ENCODE measurements at regions not wholly inside any gene's neighbourhood (a gene's known extent, or its start where the extent isn't known, plus 50 kb on each side); places are given as distances from the start of the nearest gene placed in this dataset.

DNA sequence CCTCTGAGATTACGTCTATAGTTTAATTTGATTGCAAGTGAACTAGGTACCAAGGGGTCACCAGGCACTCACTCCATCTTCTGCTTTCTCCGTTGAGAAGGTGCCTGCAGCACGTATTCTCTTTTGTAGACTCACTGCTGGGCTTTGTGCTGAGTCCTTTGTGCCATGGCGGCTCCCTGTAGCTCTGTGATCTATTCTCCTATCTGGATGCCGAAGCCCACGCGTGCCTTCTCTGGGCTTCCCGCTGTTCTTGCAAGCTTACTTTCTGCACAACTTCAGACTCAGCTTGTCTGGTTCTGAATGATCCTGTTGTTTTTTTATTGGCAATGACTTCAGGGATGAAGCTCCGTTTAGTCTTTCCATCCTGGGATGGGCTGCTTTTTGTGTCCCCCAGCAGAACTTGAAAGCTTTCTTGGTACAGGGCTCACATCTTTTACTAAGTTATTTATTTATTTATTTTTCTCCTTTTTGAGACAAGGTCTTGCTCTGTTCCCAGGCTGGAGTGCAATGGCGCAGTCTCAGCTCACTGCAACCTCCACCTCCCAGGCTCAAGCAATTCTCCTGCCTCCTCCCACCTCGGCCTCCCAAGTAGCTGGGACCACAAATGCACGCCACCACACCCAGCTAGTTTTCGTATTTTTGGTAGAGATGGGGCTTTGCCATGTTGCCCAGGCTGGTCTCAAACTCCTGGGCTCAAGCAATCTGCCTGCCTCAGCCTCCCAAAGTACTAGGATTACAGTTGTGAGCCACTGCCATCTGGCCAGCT lies 100.9 kb upstream of the NKX1-1 start:
- no peak for DNase-seq

DNA sequence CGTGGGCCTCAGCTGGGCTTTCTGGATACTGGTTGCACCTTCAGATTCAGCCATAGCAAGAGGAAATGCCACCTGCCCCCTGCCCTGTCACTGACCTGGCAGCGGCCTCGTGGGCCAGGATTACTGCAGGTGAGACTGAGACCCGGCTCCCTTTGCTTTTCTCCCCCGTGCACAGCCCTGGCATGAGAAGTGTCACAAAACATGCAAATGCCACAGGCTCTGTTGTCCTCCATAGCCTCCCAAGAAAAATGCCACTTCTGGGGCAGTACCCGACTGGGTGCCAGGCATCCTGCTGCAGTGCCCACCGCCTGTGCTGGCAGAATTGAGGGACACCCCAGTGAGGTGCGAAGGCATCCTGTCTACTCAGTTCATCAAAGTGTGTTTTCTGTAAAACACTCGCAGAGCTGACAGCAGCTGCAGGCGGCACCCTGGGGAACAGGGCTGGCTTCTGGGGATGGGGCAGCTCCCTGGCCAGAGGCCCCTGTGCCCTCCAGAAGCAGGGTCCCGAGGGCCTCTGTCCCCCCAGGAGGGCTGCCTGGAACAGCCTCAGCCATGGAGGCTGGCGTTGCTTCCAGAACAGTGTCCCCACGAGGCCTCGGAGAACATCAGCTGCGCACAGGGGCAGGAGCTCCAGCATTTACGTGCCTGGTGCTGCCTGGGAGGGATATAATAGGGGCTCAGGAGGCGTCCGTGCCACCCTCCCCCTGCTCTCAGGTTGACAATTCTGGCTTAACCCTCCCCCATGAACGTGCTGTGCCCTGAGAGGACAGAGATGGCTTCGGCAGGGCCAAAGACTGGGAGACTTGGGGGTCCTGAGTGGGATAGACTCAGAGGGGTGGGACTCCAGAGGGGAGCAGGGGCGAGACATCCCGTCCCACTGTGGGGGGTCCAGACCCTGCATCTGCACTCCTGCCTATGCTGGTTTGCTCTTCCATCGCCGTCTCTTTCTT lies 99.5 kb upstream of the NKX1-1 start:
- DNase-seq = no peak

DNA sequence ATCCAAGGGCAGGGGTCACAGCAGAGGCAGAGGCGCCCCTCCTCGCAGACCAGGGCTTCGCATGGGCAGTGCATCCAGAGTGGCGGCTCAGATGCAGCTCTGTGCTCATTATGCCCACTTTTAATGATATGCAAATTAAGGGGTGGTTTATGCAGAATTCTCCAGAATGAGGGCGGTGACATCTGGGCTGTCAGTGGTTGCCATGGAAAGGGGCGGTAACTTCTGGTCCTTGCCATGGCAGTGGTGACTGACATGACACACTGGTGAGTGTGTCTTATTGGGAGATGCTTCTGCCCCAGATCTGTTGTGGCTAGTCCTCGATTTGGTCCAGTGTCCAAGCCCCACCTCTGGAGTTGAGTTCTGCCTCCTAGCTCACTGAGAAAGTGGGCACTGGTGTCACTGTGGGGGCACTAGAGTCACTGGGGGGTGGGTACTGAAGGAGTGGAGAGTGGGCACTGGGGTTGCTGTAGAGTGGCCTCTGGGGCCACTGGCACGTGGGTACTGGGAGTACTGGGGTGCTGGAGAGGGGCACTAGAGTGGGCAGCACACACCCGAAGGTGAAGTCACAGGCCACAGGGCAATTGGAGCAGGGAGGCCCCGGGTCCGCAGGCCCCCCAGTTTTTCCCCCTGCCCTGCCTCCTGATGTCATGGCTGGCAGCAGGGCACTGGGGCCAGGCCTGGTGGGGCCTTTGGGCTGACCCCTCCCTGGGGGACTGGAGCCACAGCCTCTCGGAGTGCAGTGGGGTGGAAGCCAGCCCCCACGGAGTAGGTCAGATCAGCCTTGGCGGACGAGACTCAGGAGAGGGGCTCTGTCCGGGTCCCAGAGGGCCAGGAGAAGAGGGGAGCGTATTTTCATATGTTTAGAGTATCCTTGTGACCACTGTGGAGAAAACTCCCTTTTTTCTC lies 98.6 kb upstream of the NKX1-1 start:
- no peak for DNase-seq

DNA sequence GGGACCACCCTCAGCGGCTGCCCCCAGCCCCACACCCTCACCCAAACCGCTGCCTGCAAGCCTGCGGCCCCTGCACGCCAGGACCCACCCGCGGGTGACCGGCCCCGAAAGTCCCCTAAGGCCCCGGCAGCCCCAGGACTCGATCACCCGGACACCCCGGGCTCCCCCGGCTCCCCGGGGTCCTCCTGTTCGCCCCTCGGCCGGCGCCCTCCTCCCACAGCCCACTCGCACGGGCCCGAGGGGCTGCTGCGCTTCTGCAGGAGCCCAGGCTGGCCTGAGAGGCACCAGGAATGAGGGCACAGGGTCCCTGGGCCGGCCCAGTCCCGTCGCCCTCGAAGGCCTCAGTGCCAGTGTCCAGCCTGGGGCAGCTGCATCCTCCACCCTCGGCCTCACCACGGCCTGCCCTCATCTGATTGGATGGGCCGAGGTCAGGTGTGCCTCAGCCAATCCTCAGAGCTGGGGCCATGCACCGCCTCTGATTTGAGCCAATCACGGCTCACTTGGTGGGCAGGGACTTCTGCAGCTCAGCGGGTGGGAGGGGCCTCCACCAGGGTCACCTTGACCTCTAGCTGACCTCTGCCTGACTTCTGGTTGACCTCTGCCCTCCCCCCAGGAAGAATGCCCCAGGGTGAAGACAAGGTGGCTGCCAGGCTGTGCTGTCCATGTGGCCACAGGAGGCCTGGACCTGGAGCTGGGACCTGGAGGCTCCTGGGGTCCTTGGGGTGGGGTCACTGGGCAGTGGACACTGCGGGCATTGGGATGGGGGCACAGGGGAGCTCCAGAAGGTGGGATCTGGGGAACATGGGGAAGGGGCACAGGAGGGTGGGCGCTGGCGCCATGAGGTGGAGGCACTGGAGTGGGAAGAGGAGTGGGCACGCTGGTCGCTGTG lies 97.6 kb upstream of the NKX1-1 start:
- no peak for DNase-seq

DNA sequence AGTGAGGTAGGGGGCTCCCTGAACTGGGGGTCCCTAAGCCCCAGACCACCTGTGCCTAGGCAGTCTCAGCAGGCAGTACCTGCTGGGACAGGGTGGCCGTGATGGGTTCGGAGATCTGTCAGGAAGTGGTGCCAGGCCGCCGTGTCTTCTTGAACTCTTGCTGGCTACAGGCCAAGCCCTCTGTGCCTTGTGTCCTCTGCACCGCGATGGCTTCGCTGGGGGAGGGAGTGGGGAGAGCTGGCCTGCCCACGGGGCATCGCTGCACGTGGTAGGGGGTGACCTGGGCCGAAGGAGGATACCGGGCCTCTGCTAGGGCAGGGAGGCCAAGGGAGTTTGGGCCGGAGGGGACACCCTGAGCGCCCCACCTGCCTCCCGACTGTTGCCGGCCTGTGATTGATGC lies 96.7 kb upstream of the NKX1-1 start:
- DNase-seq = no peak

DNA sequence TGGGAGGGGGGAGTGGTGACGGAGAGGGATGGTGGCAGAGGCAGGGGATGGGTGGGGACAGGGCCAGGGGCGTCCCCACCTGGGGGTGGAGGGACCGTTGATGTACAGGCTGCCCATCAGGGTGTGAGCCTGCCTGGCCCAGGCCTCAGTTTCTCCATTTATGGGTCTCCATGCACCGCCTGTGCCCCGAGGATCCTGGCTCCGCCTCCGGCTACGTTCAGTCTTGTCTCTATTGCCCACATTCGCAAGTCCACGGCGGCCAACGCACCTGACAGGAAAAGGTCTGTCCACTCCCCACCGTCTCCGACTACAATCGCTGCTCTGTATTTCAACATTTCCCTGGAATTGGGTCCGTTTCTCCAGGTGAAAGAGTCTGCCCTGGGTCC lies 96.3 kb upstream of the NKX1-1 start:
- no peak for DNase-seq

DNA sequence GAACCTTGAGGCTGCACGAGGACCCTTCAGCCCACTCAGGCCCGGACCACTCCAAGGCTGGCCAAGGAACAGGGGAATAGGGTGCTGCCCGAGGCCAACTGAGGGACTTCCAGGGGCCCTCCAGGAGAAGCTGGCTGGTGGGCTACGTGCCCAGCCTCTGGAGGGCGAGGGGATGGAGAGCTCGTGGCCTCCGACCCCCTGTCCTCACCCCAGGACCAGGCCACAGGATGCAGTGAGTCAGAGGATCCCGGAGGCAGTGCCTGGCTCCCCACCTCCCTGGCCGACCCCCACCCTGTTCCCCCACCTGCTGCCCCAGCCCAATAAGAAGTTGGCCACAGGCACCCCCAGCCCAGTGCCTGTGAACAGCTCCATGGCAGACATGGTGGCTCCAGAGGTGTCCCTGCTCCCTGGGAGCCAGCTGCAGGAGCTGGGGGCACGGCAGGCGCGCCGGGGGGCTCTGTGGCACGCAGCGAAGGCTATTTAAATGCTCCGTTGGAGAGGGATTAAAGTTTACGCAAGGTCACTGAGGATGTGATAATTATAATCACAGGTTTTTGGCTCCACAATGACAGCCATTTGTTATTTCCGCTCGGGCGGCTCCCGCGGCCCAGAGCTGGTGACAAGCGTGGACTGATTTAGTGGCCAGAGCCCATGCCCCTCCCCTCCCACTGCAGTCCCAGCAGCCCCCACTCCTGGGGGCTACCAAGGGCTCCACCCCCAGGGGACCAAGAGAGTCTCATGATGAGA lies 95.7 kb upstream of the NKX1-1 start:
- DNase-seq = no peak

DNA sequence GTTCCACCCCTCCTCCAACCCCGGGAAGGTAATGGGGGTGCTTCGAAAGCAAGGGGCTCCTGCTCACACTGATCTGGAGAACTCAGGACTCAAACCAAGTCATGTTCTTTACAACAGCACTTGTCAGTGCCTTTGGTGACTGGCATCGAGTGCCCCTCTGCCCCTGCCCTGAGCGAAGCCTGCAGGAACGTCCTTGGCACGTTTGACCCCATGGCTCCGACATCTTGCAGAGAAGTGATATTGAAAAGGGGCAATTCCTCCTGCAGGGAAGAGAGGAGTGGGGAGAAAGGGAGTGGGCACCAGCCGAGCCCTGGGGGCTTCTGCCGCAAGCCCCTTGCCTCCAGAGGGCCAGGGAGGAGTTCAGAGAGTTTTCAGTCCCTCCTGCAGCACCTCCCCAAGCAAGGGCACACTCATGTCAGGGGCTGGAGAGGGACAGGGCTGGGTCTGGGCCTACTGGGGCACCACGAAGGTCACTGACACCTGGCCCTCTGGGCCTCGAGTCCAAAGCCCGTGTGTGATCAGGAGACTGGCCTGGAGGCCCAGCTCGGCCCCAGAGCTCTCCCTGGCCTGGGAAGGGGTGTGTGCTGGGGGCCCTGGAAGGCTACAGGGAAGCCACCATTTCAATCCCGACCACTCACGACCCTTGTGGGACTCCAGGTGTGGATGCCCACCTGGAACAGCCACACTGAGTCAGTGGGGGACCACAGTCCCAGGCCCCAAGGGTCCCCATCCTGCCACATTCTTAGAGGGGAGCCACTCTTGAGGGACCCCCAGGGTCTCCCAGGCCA lies 94.9 kb upstream of the NKX1-1 start:
- no peak for DNase-seq

DNA sequence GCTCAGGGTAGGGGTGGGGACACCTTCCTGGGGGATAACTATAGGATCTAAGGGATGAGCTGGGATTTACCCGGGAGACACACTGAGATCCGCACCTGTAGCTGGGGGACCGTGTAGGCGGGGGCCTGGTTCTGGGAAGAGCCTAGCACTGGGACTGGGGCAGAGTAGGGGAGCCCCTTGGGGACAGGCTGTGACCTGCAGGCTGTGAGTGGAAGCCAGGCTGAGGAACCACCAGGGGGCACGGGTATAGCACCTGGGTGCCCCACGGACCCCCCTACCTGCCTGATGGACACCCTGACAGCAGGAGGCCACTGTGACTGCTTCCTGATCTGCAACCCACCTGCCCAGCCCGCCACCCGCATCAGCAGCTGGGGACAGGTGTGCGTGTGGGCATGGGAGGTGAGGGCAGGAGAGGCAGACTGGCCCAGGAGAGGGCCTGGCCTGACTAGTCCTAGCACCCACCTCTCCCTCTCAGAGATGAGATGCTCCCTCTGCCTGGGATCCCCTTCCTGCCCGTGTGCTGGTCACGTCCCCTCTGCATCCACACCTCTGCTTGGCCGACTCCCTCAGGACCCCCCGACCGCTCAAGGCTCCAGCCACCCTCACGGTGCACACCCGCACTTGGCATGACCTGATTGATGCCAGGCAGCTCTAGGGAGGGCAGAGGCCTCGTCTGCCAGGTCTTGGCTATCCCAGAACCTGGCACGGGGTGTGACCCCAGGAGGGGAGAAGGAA lies 94.2 kb upstream of the NKX1-1 start:
- no peak for DNase-seq

DNA sequence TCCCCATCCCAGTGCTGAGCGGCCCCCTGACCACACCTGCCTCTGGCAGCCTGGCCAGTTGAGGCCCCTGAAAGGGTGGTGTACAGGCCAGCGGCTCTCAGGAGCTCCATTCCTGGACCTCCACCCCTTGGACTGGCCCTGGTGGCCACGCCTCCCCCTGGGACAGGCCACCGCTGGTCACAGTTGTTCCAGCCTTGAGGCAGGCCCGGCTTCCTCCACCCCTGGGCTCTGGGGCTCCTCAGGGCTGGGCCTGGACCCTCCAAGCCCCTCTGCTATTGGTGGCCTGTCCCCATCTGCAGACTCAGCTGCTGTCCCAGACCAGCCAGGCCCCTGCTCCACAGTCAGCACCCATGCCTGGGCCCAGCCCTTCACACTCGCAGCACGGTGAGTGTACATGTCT lies 93.2 kb upstream of the NKX1-1 start:
- no peak for DNase-seq

DNA sequence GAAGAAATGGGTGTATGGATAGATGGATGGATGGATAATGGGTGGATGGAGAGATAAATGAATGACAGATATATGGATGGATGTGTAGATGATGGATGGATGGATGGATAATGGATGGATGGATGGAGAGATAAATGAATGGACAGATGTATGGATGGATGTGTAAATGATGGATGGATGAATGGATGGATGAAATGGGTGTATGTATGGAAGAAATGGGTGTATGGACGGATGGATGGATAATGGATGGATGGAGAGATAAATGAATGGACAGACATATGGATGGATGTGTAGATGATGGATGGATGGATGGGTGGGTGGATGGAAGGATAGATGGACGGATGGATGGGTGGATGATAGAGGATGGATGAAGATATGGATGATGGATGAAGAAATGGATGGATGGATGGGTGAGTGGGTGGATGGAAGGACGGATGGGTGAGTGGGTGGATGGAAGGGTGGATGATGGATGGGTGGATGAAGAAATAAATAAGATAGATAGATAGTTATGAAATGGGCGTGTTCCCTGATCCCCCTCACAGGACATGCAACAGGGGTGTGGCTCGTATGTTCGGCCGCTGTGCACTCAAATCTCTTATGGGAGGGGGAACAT lies 91.1 kb upstream of the NKX1-1 start:
- no peak for DNase-seq

DNA sequence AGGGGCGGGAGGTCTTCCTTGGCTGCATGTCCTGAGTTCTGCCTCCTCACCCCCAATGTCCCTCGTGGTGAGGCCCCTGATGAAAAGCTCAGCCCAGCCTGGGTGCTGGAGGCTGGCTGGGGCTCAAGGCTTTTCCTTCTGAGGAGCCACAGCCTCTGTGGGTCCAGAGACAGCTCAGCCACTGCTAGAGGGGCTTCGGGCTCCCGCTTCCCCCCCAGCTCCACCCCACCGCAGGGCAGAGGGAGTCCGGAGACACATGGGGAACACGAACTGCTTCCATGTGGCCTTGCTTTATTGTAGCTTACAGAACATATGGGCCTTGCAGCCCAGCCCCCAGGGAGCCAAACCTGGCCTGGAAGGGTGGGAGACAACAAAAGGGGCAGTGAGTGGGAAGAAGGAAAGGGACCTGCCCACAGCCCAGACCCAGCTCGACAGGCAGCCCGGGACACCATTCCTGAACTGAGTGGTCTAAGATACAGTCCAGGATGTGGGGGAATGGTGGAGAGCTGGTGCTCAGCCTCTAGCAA lies 89.9 kb upstream of the NKX1-1 start:
- DNase-seq = no peak

DNA sequence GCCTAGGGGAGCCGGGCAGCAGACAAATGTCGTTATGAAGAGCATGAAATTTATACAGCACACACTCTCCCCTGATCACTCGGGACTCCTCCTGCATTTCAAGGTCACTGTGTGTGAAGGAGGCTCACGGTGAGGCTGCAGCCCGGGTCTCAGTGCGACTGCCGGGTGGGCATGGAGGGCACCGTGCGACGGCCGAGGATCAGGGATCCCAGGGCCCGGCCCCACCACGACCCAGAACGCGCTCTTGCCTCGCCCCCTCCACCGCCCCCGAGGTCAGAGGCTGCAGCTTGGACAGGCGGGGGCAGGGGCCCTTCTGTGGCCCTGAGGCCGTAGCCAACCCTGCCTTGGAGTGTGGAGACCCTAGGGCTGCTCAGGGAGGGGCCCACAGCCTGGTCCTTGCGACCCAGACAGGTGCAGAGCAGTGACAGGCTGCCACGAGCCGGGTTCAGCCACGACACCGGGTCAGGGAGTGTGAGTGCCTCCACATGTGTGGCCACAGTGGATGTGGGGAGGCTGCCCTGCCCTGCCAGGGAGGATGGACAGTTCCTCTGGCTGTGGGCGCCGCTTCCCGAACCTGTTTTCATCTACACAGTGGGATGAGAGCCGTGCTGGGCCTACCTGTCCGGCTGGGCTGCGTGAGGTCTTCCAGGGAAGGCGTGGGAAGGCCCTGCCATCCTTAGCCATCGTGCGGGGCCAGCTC lies 89.3 kb upstream of the NKX1-1 start:
- DNase-seq = no peak

DNA sequence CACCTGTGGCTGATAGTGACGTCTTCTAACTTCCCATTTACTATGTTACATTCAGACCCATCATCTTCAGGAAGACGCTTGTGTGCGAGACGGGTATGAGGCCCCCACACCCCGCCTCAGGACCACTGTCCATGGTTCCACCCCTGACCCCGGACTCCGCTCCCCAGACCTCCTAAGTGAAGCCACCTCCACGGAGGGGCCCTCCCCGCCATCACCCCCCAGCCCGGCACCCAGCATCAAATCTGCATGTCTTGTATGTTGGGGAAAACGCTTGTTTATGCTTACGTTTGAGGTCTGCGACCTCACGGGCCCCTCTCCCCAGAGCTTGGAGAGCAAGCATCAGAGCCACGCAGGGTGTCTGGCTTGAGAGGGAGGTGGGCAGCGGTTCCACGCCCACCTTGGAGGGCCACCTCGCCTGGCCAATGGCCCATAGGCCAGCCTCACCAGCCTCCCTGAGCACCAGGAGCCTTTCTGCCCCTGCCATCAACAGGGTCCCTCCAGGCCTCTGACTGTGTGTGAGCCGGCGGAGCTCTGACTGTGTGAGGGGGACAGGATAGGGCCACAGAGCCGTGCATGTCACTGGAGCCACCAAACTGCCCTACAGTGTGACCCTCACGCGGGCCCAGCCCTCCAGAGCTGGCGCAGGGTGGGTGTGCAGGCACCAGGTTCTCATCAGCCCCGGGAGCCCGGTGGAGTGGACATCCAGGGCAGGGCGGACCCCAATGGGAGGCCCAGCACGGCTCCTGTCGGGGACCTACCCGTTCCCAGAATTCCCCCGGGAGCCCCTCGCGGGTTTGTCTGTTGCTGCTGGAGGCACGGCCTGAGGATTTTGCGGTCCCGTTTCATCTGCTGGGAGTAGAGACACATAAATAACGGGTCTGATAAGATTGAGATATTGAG lies 88.4 kb upstream of the NKX1-1 start:
- no peak for DNase-seq

DNA sequence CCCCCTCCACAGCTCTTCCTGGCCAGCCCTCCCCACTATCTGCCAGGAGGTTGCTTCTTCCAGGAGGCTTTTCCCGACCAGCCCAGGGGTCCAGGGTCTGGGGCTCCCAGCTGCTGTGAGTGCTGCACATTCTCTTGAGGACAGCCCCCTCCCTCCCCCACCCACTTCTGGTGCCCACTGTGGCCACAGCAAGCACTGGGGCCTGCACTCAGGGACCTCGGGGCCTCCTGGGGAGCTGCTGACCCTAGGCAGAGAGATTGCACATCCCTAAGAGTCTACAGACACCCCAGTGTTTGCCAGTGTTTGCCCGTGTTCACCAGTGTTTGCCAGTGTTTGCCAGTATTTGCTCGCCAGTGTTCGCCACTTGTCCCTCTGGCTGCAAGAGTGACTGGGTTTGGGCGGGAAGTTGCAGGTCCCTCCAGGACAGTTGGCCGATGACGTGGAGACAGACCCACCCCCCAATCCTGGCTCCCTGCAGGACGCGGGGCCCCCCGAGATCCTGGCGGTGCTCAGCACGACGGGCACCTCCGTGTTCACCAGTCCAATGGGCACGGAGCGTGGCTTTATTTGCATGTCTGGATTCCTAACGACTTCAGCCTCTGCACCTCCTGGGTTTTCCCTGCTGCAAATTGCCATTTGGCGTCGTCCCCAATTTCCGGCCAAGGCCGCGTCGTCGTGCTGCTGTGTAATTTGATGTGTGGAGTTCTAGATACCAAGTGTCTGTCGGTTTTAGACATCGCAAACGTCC lies 87.5 kb upstream of the NKX1-1 start:
- DNase-seq = no peak
